Neural progenitor cell (in vitro differentiated cells): ENCODE measurements at regions not wholly inside any gene's neighbourhood (a gene's known extent, or its start where the extent isn't known, plus 50 kb on each side); places are given as distances from the start of the nearest gene placed in this dataset.
"Not testable (repeated sequence)": the region's sequence is repeated elsewhere in the genome, so short reads cannot be mapped to it uniquely, and the experiment has no call there.

Source experiments
- EZH2 ChIP-seq: fragments of 200-600 bp; sonication (generic); IDR thresholded peaks from 2 replicates; pipeline ENCODE4 v1.6.1; 2017; ENCODE audit warnings: antibody characterized with exemption, mild to moderate bottlenecking, moderate library complexity
- EZH2phosphoT487 ChIP-seq: fragments of 200-600 bp; sonication (generic); IDR thresholded peaks from 2 replicates; pipeline ENCODE4 v1.6.1; 2017; ENCODE audit warnings: antibody characterized with exemption
- TF ChIP-seq, protein P1 (sequence below): fragments of 200-600 bp; sonication (generic); IDR thresholded peaks from 2 replicates; pipeline ENCODE4 v1.5.1; 2017; ENCODE audit warnings: antibody characterized with exemption, mild to moderate bottlenecking

DNA sequence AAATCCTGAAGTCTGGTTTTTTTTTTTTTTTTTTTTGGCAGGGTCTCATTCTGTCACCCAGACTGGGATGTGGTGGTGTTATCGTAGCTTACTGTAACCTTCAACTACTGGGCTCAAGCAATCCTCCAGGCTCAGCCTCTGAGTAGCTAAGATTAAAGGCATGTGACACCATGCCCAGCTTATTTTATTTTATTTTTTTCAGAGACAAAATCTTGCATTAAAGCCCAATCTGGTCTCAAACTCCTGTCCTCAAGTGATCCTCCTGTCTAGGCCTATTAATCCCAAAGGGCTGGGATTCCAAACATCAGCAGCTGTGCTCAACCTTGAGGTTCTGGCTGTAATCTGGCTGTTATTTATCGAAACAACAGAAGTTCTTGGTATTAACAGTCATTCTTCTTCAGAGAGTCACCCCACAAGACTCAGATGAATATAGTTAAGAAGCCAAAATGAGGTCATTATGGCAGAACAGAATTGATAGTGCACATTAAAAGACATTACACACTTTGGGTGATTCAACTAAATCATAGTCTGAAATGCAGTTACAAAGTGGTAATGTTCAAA, 186.8 kb downstream of the USP22 start:
- TF ChIP-seq, protein P1, sequence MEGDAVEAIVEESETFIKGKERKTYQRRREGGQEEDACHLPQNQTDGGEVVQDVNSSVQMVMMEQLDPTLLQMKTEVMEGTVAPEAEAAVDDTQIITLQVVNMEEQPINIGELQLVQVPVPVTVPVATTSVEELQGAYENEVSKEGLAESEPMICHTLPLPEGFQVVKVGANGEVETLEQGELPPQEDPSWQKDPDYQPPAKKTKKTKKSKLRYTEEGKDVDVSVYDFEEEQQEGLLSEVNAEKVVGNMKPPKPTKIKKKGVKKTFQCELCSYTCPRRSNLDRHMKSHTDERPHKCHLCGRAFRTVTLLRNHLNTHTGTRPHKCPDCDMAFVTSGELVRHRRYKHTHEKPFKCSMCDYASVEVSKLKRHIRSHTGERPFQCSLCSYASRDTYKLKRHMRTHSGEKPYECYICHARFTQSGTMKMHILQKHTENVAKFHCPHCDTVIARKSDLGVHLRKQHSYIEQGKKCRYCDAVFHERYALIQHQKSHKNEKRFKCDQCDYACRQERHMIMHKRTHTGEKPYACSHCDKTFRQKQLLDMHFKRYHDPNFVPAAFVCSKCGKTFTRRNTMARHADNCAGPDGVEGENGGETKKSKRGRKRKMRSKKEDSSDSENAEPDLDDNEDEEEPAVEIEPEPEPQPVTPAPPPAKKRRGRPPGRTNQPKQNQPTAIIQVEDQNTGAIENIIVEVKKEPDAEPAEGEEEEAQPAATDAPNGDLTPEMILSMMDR: not testable (repeated sequence)
- not testable (repeated sequence) for TF ChIP-seq EZH2, EZH2phosphoT487
